GM18498 (cell line): ENCODE measurements at regions not wholly inside any gene's neighbourhood (a gene's known extent, or its start where the extent isn't known, plus 50 kb on each side); places are given as distances from the start of the nearest gene placed in this dataset.

Source experiments
- ATAC-seq: cut with Tn5 transposase; IDR thresholded peaks from one replicate; pipeline ENCODE4 v1.9.1; 2021; ENCODE audit warnings: mild to moderate bottlenecking, moderate library complexity; ENCODE audit not compliant: unreplicated experiment

DNA sequence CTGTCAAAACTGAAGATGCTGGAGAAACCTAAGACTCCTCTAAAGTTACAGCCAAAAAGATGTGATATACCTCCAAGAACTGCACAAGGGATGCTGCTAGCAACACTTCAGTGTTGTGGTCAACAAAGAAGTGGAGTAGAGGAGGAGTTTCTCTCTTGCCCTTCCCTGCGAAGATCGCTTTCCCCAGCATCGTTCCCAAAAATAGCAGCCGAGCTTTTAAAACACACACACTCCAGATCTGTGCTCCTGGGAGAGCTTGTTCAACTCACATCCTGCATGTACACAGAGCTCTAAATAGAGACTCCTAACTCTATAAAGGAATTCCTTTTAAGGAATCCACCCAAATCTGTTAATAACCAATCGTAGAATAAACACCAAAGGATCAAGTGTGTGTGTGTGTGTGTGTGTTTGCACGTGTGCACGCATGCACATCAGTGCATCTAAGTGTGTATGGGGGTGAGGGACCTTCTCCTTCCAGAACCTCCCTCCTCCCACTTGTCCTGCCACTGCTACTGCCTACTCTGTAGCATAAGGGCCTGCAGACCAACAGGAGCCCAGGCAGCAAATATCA, 58.5 kb downstream of the PSMG1 start:
- no peak for ATAC-seq

DNA sequence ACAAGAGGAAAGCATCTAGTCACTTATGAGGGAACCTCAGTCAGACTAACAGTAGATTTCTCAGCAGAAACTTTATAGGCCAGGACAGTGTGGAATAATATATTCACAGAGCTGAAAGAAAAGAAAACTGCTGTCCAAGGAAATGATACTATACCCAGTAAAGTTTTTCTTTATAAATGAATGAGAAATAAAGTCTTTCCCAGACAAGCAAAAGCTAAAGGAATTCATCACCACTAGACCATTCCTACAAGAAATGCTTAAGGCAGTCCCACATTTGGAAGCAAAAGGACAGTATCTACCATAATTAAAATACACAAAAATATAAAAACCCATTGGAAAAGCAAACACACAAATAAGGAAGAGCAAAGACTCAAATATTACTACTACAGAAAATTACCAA, 59.9 kb downstream of the PSMG1 start:
- ATAC-seq = no peak

DNA sequence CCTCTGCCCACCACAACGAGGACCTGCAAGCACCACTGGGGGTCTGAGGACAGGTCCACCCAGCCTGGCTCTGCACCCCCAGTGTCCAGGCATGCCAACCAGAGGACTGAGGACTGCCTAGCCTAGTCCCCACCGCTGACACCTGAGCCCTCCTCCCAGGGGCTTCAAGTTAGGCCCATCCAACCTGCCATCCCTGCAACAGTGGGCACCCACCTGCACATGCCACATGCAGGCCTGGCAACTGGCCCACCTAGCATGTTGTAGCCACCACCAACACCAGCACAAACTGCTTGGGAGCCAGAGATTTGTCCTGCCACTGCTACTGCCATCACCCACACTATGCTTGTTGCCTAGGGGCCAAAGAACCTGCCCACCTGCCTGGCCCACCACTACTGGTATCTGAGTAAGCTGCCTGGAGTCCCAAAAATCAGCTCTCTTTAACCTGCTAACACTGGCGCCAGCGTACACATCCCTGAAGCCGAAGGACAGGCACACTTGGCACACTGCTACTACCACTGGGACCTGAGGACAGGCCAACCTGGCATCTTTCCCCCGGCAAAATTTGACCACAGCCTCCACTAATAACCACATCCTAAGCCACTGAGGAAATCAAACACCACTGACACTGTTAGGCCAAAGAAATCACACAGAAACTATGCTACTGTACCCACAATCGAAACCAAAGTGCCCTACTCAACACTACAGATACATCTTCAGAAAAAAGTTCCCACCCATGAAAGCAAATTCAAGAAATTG, 61.5 kb downstream of the PSMG1 start:
- no peak for ATAC-seq

DNA sequence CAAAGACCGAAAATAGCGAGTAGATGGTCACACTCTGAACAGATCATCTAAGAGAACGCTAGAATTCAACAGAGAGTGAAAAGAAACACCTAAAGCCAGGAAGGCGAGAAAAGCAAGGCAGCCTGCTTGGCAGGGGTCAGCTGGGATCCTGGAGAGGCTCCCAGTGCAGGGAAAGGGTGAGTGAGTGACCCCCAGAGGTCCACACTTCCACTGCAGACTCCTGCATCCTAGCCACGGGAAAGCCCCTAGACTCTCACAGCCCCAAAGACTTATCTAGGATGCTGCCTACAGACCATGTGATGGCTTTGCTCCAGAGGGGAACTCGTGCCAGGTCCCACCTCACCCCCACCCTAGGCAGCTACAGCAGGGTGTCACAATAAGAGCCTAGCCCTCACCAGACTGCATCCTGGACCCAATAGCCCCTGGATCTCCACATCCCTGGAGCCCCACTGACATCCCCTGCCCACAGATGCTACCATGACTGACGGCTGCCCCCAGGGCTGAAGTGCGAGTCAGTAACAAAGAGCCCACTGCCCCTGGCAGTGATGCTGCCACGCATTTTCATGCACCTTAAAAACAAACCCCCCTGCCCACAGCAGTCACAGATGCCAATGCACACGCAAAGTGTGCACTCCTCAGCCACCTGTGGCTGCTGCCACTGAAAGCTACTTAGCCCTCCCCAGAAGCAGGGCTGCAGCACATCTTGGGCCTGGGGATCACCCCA, 62.2 kb downstream of the PSMG1 start:
- no peak for ATAC-seq

DNA sequence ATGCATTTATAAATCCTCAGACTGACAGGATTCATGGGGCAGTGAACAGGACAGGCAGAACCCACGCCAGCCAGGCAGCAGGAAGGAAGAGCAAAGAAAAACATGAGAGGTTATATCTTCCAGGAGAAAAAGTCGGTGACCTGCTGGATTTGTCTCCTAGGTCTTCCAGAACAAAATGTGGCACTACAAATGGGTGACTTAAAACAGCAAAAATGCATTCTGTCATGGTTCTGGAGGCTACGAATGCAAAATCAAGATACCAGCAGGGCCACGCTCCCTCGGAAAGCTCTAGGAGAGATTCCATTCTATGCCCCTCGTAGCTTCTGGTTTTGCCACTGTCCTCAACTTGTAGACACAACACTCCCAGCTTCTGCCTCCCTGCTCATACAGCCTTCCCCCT, 63.4 kb downstream of the PSMG1 start:
- no peak for ATAC-seq

DNA sequence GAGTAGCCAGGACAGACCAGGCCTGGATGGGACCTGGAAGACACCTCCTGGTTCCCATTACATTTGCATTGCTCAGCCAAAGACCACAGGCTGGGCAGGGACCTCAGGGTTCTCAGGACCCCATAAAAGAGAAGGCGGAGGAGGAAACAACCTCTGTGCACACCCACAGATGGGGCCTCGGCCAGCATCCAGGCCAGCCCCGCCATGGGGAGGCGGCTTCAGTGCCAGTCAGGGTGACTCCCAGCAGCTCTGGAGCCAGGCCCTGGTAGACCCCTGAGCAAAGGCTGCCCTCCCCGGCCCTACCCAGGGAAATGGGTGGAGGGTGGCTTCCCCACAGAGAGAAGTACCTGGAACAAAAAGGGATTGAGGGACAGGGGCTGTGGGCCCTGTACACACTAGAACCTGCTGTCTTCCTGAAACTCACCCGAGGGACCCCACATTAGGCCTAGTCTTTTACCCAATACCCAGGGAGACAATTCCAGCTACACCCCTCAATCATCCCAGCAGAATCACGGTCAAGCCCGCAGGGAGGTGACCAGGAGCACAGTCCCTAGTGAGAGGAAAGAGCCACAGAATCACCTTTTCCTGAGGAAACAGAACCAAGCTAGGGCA, 64.5 kb downstream of the PSMG1 start:
- ATAC-seq = no peak

DNA sequence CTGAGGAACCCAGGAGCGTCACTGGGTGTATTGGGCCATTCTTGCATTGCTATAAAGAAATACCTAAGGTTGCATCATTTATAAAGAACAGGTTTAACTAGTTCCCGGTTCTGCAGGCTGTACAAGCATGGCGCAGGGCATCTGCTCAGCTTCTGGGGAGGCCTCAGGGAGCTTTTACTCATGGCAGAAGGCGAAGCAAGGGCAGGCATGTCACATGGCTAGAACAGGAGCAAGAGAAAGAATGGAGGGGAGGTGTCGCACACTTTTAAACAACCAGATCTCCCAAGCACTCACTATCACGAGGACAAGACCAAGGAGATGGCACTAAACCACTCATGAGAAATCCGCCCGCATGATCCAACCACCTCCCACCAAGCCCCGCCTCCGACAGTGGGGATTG, 65.2 kb downstream of the PSMG1 start:
- no peak for ATAC-seq

DNA sequence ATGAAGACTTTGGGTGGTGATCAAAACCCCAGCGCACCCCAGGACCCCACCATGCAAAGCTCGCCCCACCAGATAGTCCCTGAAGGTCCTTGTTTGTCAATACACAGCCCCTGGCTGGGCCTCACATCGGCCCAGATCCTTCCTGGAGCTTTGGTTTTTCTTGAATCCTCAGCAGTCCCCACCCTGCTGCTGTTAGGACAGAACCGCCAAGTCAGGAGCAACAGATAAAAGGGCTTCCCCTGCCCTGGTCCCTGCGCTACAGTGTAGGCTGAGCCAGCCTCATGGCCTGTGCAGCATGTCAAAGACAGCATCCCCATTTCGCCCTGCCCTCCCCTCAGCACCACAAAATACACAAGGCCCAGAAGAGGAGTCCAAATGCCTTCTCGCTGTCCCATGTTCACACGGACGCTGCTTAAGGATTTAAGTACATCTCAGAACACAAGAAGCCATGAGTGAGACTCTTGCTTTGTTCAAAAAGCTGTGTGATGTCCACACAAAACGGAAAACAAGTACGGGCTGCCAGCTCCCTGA, 65.7 kb downstream of the PSMG1 start:
- ATAC-seq = no peak

DNA sequence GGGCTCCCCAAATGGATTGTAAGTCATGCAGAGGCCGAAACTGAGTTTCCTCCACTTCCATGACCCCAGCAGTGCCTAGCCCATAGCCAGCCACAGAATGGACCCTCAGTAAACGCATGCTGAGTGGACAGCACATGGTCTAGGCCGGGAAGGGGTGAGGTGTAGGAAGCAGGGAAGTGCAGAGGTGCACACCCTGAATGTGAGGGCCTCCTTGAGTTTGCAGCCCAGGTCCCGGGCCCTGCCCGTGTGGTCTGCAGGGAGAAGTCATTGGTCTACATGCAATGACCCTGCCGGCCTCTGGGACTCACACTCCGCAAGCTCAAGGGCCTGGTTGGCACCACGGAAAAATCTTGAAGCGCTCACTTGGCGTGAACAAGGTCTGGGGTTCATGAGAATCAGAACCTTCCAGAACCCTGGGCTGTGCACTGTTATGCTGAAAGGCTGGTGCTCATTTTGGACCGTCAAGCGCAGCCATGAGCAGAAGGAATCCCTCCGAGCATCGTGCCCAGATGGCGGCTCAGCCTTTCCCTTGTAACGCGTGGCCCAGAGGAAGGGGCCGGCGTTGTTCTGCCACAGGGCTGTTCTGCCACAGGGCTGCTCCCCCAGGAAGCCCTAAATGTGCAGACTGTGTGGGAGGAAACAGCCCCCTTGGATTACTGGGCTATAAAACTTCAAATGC, 66.4 kb downstream of the PSMG1 start:
- no peak for ATAC-seq

DNA sequence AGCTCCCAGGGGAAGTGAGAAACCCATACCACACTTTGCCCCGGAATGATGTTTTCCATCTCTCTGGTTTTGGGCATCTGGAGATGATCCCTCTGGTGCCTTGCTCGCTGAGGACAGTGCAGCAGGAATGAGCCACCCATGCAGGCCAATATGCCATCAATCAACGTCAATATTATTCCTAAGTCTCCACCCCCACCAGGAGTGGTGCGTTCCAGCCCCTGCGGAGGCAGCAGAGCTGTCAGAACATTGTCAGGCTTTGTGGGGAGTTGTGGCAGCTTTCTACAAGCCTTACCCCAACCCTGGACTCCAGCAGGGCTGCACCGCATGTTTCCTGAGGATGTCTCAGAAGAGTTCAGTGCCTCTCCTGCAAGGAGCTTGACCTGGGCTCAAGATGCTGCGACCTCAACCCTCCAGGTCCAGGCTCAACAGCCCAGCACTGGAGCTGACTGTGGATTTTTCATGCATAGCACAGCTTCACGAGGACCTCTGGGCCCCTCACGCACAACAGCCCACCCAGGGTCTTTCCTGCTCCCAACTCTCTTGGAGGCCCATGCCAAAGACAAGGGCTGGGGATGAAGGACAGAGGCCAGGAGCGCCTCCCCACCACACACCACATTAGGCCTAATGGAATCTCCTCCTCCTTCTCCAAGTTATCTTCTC, 67.5 kb downstream of the PSMG1 start:
- no peak for ATAC-seq

DNA sequence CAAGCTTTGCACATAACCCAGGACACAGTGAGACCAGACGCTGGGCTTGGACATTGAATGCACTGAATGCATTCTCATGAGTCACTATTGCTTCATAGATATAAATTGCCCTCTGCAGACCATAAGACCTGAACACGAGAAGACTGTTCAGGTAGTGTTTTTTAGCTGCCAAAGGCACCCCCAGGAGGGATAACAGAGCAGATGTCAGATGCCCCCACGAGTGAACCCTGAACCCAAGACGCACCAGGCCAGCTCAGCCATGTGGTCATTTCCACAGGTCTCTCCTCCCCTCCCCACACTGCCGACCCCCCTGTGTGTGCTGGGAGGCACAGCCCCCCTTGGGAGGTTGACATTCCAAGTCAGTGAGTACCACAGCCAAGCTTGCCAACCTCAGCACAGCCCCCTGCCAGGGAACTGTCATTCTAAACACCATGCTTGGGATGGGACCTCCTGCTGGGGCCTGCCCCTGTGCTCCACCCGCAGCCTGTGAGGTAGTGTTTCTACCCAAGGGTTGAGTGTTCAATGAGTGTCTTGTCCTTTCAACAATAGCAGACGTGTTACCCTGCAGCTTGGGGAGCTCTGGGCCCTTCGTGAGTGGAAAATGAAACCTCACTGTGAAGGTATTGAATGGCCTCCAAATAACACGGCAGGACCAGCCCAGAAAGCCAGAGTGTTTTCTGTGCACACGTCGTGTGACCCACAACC, 68.2 kb downstream of the PSMG1 start:
- ATAC-seq = no peak

DNA sequence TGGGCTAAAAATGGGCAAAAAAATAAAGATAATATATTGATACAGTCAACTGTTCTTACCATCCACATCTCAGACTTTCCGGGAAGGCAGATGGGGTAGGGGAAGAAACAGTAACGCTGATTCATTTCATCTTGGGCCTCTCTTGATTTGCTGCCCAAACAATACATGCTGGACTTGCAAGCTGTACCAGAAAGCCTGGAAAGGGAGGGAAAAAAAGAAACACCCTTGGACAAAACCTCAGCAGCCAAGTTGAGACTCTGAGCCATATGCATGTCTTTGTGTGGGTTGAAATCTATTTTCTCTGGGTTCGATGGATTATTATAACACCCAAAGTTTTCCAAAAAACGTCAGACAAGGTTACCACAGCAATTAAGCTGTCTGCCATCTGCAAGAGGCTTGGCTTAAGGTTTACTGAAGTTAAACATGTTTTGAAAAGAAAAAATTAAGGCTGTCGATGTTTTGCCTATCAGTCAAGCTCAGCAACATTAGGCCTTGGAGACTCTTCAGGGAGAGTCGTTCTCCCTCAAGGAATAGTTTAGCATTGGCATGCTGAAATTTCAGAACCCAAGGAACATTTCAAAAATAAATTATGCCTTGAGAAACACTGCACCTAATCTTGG, 71.2 kb downstream of the PSMG1 start:
- ATAC-seq = no peak

DNA sequence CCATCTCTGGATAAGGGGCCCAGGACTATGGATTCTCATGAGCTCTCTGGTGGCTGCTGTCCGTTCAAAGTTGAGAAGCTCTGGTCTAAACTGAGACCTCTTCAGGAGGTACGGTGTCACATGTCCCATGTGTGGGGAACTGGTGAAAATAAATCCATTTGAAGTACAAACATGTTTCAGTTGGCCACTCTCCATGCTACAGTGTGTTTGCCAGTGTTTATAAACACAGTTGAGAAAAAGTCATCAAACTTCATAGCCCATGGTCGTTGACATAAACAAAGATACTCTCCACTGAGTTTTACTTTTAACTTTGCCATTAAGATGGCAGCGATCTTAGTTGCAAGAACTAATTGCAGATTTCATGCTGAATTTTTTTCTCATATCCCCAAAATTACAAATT, 72.8 kb downstream of the PSMG1 start:
- ATAC-seq = no peak

DNA sequence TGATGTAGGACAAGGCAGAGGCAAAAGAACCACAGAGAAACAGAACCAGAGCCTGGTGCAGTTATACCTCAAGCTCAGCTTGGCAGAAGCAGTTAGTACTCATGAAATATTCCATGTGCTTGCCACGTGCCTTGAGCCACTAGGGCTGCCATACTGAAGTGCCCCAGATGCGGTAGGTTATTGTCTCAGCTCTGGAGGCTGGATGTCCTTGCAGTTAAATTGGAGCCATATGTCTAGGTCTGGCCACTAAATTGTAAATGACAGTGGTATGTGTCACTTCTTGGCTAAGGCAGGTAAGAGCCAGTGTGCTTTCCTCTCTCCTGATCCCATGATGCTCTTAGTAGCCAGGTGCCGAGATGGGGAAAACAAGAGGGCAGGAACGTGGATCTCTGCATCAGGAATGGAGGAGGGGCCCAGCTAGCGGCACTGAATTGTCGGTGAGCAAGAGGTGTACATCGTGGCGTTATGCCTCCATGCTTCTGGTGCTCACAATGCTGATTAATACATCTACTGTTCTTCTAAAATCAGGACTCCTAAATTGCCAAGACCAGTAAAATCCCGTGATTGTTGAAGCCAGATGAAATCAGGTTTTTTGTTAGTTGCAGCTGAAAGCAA, 73.5 kb downstream of the PSMG1 start:
- ATAC-seq = no peak

DNA sequence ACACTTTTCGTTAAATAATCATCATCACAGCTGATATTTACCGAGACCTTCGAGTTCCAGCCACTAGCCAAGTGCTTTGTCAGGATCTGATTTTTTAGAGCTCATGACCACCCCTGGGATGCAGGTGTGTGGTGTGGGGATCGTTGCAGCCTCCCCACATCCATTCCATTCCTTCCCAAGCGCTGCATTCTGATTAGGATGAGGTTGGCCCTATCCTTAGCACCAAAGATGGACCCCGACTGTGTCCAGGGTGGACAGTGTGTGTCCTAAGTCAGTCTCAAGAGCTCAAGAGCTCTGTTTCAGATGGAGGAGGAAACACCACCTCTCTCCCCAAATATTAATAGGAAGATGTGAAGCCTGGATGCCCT, 74.1 kb downstream of the PSMG1 start:
- no peak for ATAC-seq

DNA sequence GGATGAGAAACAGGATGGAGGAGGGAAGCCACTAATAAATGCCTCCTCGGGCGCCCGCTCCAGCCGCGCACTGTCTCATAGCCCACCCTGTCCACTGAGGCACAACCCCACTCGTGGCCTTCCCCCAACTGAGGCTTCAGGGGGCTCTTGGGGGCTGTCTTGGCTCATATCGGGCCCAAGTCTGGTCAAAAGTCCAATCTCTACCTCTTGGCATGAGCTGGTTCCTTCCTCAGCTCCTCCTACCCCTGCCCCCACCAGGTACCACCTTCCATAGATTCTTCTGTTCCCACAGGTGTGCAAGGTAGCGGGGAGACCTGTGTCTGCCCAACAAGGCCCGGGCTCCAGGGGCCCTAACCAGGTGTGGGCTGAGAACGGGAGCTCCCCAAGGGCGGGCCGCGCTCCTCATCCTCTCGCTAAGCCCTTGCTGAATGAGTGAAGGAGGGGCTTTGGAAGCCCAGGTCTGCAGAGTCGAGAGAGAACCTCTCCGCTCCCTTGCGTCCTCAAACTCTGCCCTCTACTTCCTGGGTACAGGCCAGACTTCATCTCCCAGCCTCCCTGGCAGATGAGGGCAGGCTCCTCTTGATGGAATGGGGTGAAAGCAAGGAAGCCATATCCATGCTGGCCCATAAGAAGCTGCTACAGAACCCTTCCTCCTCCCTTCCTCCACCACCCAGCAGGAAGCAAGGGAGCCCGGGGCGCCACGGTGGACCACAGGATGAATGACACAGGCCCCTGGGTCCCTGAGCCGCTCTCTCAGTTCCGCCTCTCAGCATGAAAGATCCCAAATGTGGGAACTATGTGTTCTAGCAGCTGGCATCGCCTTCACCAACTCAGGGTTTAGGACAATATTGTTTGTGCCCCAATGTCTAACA, 74.7 kb downstream of the PSMG1 start:
- no peak for ATAC-seq

DNA sequence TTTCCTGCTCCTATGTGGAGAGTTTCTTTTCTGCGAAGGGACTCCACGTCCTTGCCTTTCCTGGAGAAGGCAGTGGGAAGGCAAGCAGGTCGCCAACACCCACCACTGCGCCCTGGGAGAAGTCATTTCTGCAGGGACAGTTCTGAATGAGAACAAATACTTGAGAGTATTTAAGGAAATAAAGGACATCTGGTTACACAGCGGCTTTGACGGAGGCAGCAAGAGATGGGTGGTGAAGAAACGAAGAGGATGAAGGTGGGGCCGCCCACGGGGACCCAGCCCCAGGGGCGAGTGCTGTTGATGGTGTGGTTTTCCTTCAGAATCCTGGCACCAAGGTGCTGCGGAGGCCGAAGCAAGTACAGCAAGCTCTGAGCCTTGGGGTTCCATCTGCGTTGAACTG, 75.5 kb downstream of the PSMG1 start:
- ATAC-seq = no peak

DNA sequence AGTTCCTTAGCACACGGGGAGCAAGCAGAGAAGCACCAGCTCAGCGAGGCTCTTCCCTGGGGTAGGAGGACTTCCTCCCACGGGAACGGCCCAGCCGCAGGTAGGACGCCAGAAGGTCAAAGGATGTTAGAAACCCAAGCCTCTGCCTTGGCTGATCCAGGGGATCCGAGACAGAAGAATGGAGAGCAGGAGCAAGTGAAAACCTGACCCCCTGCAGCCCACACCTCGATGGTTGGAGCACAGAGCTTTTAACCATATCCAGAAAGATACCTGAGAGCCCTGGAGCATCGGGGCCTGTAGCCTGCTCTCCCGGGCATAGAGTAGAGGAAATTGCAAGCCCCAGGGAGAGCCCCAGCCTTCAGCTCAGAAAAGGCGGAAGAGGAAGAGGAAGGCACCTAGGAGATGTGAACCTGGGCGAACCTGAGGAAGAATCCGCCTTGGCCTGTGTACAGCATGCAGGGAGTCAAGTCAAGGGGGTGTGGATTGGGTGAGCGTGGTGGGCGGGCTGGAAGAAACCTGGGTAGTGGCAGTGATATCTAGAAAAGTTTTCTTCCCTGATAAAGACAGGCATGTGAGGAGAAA, 76.3 kb downstream of the PSMG1 start:
- ATAC-seq = no peak
